Neural cell (in vitro differentiated cells): ENCODE measurements at regions not wholly inside any gene's neighbourhood (a gene's known extent, or its start where the extent isn't known, plus 50 kb on each side); places are given as distances from the start of the nearest gene placed in this dataset.

ENCODE experiments used
- H2AFZ ChIP-seq: fragments of 200-600, 300-800 bp; sonication (generic), shearing (Covaris generic); 2 replicates; pipeline ENCODE4 v1.6.0; 2014; ENCODE audit warnings: low read depth, mild to moderate bottlenecking, antibody characterized with exemption, low read length, moderate library complexity
- H3F3A ChIP-seq: fragments of 200-600 bp; shearing (Covaris generic); 2 replicates; pipeline ENCODE4 v1.6.1; 2016; ENCODE audit warnings: mild to moderate bottlenecking, moderate library complexity, mixed read lengths, antibody characterized with exemption, low read length; ENCODE audit not compliant: insufficient read depth, poor library complexity, severe bottlenecking
- H3K27ac ChIP-seq: fragments of 200-600, 300-800 bp; sonication (generic), shearing (Covaris generic); 2 replicates; pipeline ENCODE4 v1.5.1; 2014; ENCODE audit warnings: mild to moderate bottlenecking, low read length, moderate library complexity
- H3K27me3 ChIP-seq: fragments of 300-800, 200-600 bp; sonication (generic), shearing (Covaris generic); 2 replicates; pipeline ENCODE4 v1.6.0; 2014; ENCODE audit warnings: mild to moderate bottlenecking, low read depth, low read length, moderate library complexity; ENCODE audit not compliant: insufficient read depth
- H3K36me3 ChIP-seq: fragments of 300-800, 200-600 bp; sonication (generic), shearing (Covaris generic); 2 replicates; pipeline ENCODE4 v1.5.1; 2014; ENCODE audit warnings: mild to moderate bottlenecking, antibody characterized with exemption, low read length, moderate library complexity; ENCODE audit not compliant: insufficient read depth
- H3K4me2 ChIP-seq: fragments of 300-800, 200-600 bp; sonication (generic), shearing (Covaris generic); 2 replicates; pipeline ENCODE4 v1.6.0; 2014; ENCODE audit warnings: mild to moderate bottlenecking, low read length
- H3K4me3 ChIP-seq: fragments of 300-800, 200-600 bp; sonication (generic), shearing (Covaris generic); 2 replicates; pipeline ENCODE4 v1.5.1; 2014; ENCODE audit warnings: mild to moderate bottlenecking, low read length, moderate library complexity
- H3K79me2 ChIP-seq: fragments of 200-600 bp; shearing (Covaris generic); replicated peaks from 2 replicates; pipeline ENCODE4 v1.6.0; 2014; ENCODE audit warnings: mild to moderate bottlenecking, low read length, moderate library complexity; ENCODE audit not compliant: insufficient read depth
- H3K9ac ChIP-seq: fragments of 300-800, 200-600 bp; sonication (generic), shearing (Covaris generic); 2 replicates; pipeline ENCODE4 v1.6.1; 2016; ENCODE audit warnings: mild to moderate bottlenecking, low read length, mixed read lengths
- H3K9me2 ChIP-seq: fragments of 200-600 bp; shearing (Covaris generic); 2 replicates; pipeline ENCODE4 v1.6.1; 2016; ENCODE audit warnings: mild to moderate bottlenecking, low read length, mixed read lengths; ENCODE audit not compliant: insufficient read depth
- H3K9me3 ChIP-seq: fragments of 200-600, 300-800 bp; sonication (generic), shearing (Covaris generic); 2 replicates; pipeline ENCODE4 v1.6.1; 2016; ENCODE audit warnings: mild to moderate bottlenecking, mixed run types, low read length, moderate library complexity, mixed read lengths
- H4K20me1 ChIP-seq: fragments of 200-600 bp; shearing (Covaris generic); 2 replicates; pipeline ENCODE4 v1.6.1; 2016; ENCODE audit warnings: mild to moderate bottlenecking, mixed run types; ENCODE audit not compliant: insufficient read depth
- CTCF ChIP-seq: fragments of 450-650 bp; IDR thresholded peaks from 2 replicates; pipeline ENCODE4 v1.5.1; 2014; ENCODE audit warnings: antibody characterized with exemption, mild to moderate bottlenecking, moderate library complexity; ENCODE audit not compliant: poor library complexity, severe bottlenecking
- EP300 ChIP-seq: fragments of 450-650 bp; conservative IDR thresholded peaks from 2 replicates; pipeline ENCODE4 v1.6.1; 2014; ENCODE audit warnings: antibody characterized with exemption, mild to moderate bottlenecking, moderate library complexity; ENCODE audit not compliant: poor library complexity, severe bottlenecking
- EZH2 ChIP-seq: fragments of 200-600, 300-800 bp; shearing (Covaris generic), sonication (generic); IDR thresholded peaks from 2 replicates; pipeline ENCODE4 v1.6.1; 2014; ENCODE audit warnings: antibody characterized with exemption, low read length, borderline replicate concordance, mild to moderate bottlenecking; ENCODE audit not compliant: insufficient read depth, poor library complexity, severe bottlenecking
- MXI1 ChIP-seq: fragments of 450-650 bp; conservative IDR thresholded peaks from 2 replicates; pipeline ENCODE4 v1.6.1; 2014; ENCODE audit warnings: antibody characterized with exemption, mild to moderate bottlenecking; ENCODE audit not compliant: poor library complexity, severe bottlenecking
- POLR2AphosphoS5 ChIP-seq: IDR thresholded peaks from 2 replicates; pipeline ENCODE4 v1.6.1; 2012
- RAD21 ChIP-seq: fragments of 450-650 bp; conservative IDR thresholded peaks from 2 replicates; pipeline ENCODE4 v1.6.1; 2014; ENCODE audit warnings: antibody characterized with exemption, mild to moderate bottlenecking, moderate library complexity
- REST ChIP-seq: IDR thresholded peaks from 2 replicates; pipeline ENCODE4 v1.6.1; 2012; ENCODE audit warnings: borderline replicate concordance
- SMC3 ChIP-seq: fragments of 450-650 bp; conservative IDR thresholded peaks from 2 replicates; pipeline ENCODE4 v1.6.1; 2014; ENCODE audit warnings: antibody characterized with exemption, mild to moderate bottlenecking, moderate library complexity; ENCODE audit not compliant: poor library complexity
- TAF1 ChIP-seq: IDR thresholded peaks from 2 replicates; pipeline ENCODE4 v1.6.1; 2012; ENCODE audit warnings: low read depth

GRCh38 chr2:43047187-43047780 lies 179.1 kb downstream of the ZFP36L2 start:
- H2AFZ ChIP-seq = no peak overlapping the region
- no peak overlapping the region for H3K4me2 ChIP-seq
- H3K27me3 ChIP-seq = no peaks in the 10 kb centered on the region
- no peaks in the 10 kb centered on the region for H3K79me2 ChIP-seq
- TF ChIP-seq REST = no peak
- no peak for TF ChIP-seq EP300
- no peak for TF ChIP-seq POLR2AphosphoS5
- TF ChIP-seq MXI1 = no peak
- TF ChIP-seq TAF1 = no peak
- no peak for TF ChIP-seq SMC3
- no peak for TF ChIP-seq EZH2
- TF ChIP-seq RAD21 = no peak
- TF ChIP-seq CTCF = no peak
- H3K4me3 ChIP-seq = no peak overlapping the region
- no peaks in the 10 kb centered on the region for H4K20me1 ChIP-seq
- no peak overlapping the region for H3K27ac ChIP-seq
- no peaks in the 10 kb centered on the region for H3K36me3 ChIP-seq
- no peaks in the 10 kb centered on the region for H3F3A ChIP-seq
- no peaks in the 10 kb centered on the region for H3K9me3 ChIP-seq
- no peak overlapping the region for H3K9ac ChIP-seq
- no peaks in the 10 kb centered on the region for H3K9me2 ChIP-seq

GRCh38 chr2:43045866-43046265 lies 180.5 kb downstream of the ZFP36L2 start:
- no peak overlapping the region for H3K9ac ChIP-seq
- TF ChIP-seq MXI1 (no peak), POLR2AphosphoS5 (no peak), EP300 (no peak), RAD21 (no peak), SMC3 (no peak), CTCF (no peak), EZH2 (no peak)
- no peaks in the 10 kb centered on the region for H3F3A ChIP-seq
- no peak overlapping the region for H3K4me3 ChIP-seq
- H3K36me3 ChIP-seq = no peaks in the 10 kb centered on the region
- H2AFZ ChIP-seq = no peak overlapping the region
- H4K20me1 ChIP-seq = no peaks in the 10 kb centered on the region
- no peaks in the 10 kb centered on the region for H3K27me3 ChIP-seq
- H3K4me2 ChIP-seq = no peak overlapping the region
- no peak overlapping the region for H3K27ac ChIP-seq
- no peaks in the 10 kb centered on the region for H3K9me2 ChIP-seq
- H3K9me3 ChIP-seq = no peaks in the 10 kb centered on the region
- H3K79me2 ChIP-seq = no peaks in the 10 kb centered on the region
